Mesenchymal stem cell (in vitro differentiated cells and primary cell): ENCODE measurements at regions not wholly inside any gene's neighbourhood (a gene's known extent, or its start where the extent isn't known, plus 50 kb on each side); places are given as distances from the start of the nearest gene placed in this dataset.

ENCODE experiments used
- DNase-seq: peaks from one replicate; pipeline ENCODE4 v3.0.0-alpha.2; 2013
- H2AFZ ChIP-seq: one replicate; pipeline ENCODE4 v1.6.1; 2013; ENCODE audit warnings: low read depth, mild to moderate bottlenecking, control low read depth, inconsistent platforms, low read length, moderate library complexity
- H2AK5ac ChIP-seq: 2 replicates; pipeline ENCODE4 v1.6.1; 2013; ENCODE audit warnings: low read length, moderate library complexity, mild to moderate bottlenecking, inconsistent platforms; ENCODE audit not compliant: severe bottlenecking
- H2BK120ac ChIP-seq: one replicate; pipeline ENCODE4 v1.6.1; 2013; ENCODE audit warnings: low read depth, mild to moderate bottlenecking, inconsistent platforms, low read length, moderate library complexity
- H2BK12ac ChIP-seq, 2 experiments: one replicate each; pipeline ENCODE4 v1.6.1; 2013; ENCODE audit warnings: inconsistent platforms in 2 of 2, low read length in 2 of 2, mild to moderate bottlenecking in 2 of 2, moderate library complexity in 2 of 2, control low read depth in 1 of 2
- H2BK15ac ChIP-seq: one replicate; pipeline ENCODE4 v1.6.1; 2013; ENCODE audit warnings: mild to moderate bottlenecking, low read depth, inconsistent platforms; ENCODE audit not compliant: poor library complexity, severe bottlenecking
- H2BK5ac ChIP-seq: 2 replicates; pipeline ENCODE4 v1.6.1; 2013; ENCODE audit warnings: low read depth, mild to moderate bottlenecking, low read length, control low read depth, inconsistent platforms; ENCODE audit not compliant: poor library complexity, severe bottlenecking
- H3K14ac ChIP-seq, 2 experiments: one replicate each; pipeline ENCODE4 v1.6.1; 2013; ENCODE audit warnings: inconsistent platforms in 2 of 2, low read length in 2 of 2, control low read depth in 1 of 2, mild to moderate bottlenecking in 1 of 2, moderate library complexity in 1 of 2
- H3K18ac ChIP-seq, 2 experiments: one replicate each; pipeline ENCODE4 v1.6.1; 2013; ENCODE audit warnings: inconsistent platforms in 2 of 2, low read length in 2 of 2, control low read depth in 1 of 2, low read depth in 1 of 2, mild to moderate bottlenecking in 1 of 2
- H3K23ac ChIP-seq, 2 experiments: one replicate each; pipeline ENCODE4 v1.6.1; 2013; ENCODE audit warnings: inconsistent platforms in 2 of 2, low read length in 2 of 2, mild to moderate bottlenecking in 2 of 2, moderate library complexity in 2 of 2, control low read depth in 1 of 2
- H3K27ac ChIP-seq: 2 replicates; pipeline ENCODE4 v1.5.1; 2013; ENCODE audit warnings: mild to moderate bottlenecking, moderate library complexity, low read length, control low read depth, inconsistent platforms; ENCODE audit not compliant: poor library complexity, severe bottlenecking
- H3K27me3 ChIP-seq, 2 experiments: 2 replicates each; pipeline versions ENCODE4 v1.6.1 to v1.7.0; 2013; ENCODE audit warnings: low read length in 2 of 2, mild to moderate bottlenecking in 2 of 2, moderate library complexity in 2 of 2, control low read depth in 1 of 2, inconsistent platforms in 1 of 2; ENCODE audit not compliant: control insufficient read depth in 1 of 2, insufficient read depth in 1 of 2
- H3K36me3 ChIP-seq, 2 experiments: 2 replicates each; pipeline versions ENCODE4 v1.6.1 to v1.7.0; 2013; ENCODE audit warnings: low read length in 2 of 2, control low read depth in 1 of 2, inconsistent platforms in 1 of 2, low read depth in 1 of 2, mild to moderate bottlenecking in 1 of 2; ENCODE audit not compliant: insufficient read depth in 2 of 2, control insufficient read depth in 1 of 2
- H3K4ac ChIP-seq, 2 experiments: one replicate each; pipeline ENCODE4 v1.6.1; 2013; ENCODE audit warnings: inconsistent platforms in 2 of 2, low read length in 2 of 2, mild to moderate bottlenecking in 2 of 2, moderate library complexity in 2 of 2, control low read depth in 1 of 2, low read depth in 1 of 2
- H3K4me1 ChIP-seq: 2 replicates; pipeline ENCODE4 v1.6.1; 2013; ENCODE audit warnings: low read depth, low read length, control low read depth; ENCODE audit not compliant: control insufficient read depth, insufficient read depth
- H3K4me2 ChIP-seq: 2 replicates; pipeline ENCODE4 v1.6.1; 2013; ENCODE audit warnings: low read length, mild to moderate bottlenecking, inconsistent platforms; ENCODE audit not compliant: poor library complexity, severe bottlenecking
- H3K4me3 ChIP-seq, 2 experiments: 2 replicates each; pipeline versions ENCODE4 v1.5.1 to v1.7.0; 2013; ENCODE audit warnings: low read length in 2 of 2, mild to moderate bottlenecking in 2 of 2, control low read depth in 1 of 2, low read depth in 1 of 2; ENCODE audit not compliant: insufficient read depth in 1 of 2
- H3K79me1 ChIP-seq: replicated peaks from 2 replicates; pipeline ENCODE4 v1.6.1; 2013; ENCODE audit warnings: mild to moderate bottlenecking, control low read depth, low read length, inconsistent platforms; ENCODE audit not compliant: poor library complexity, severe bottlenecking
- H3K9ac ChIP-seq: 2 replicates; pipeline ENCODE4 v1.7.0; 2013; ENCODE audit warnings: mild to moderate bottlenecking, low read length, moderate library complexity
- H3K9me3 ChIP-seq: 2 replicates; pipeline ENCODE4 v1.7.0; 2013; ENCODE audit warnings: mild to moderate bottlenecking, low read length; ENCODE audit not compliant: control insufficient read depth
- H4K8ac ChIP-seq: one replicate; pipeline ENCODE4 v1.6.1; 2013; ENCODE audit warnings: inconsistent platforms, mild to moderate bottlenecking, low read length, moderate library complexity
- H4K91ac ChIP-seq: one replicate; pipeline ENCODE4 v1.6.1; 2013; ENCODE audit warnings: mild to moderate bottlenecking, low read length, inconsistent platforms
- WGBS: methylation state at CpG from one replicate; pipeline ENCODE4 v1.1.7; 2013; ENCODE audit warnings: mixed read lengths; 5-methylcytosine and 5-hydroxymethylcytosine counted together

GRCh38 chr6:74066168-74066871 lies 370.3 kb downstream of the CD109 start:
- Histone ChIP-seq H3K4me3 (no peak overlapping the region), H2AK5ac (no peak overlapping the region), H2BK15ac (no peak overlapping the region), H4K91ac (no peak overlapping the region), H3K4ac (no peak overlapping the region), H3K79me1 (no peaks in the 10 kb centered on the region), H3K36me3 (no peaks in the 10 kb centered on the region), H2BK12ac (no peak overlapping the region), H2BK5ac (no peak overlapping the region), H4K8ac (no peak overlapping the region), H3K9ac (no peak overlapping the region), H3K23ac (no peak overlapping the region), H3K27me3 (no peaks in the 10 kb centered on the region), H3K14ac (no peak overlapping the region), H2AFZ (no peak overlapping the region), H3K4me1 (no peaks in the 10 kb centered on the region), H3K27ac (no peak overlapping the region), H3K9me3 (no peaks in the 10 kb centered on the region), H3K4me2 (no peak overlapping the region), H2BK120ac (no peak overlapping the region), H3K18ac (peak overlapping the region in 1 of 2 experiments; percentile 28)
- no peak for DNase-seq
- WGBS = 92% methylated on average over 8 of the region's 10 CpGs

- no peak overlapping the region for H3K4me3 ChIP-seq
Measured at GRCh38 chr6:74065705-74066104, 369.7 kb downstream of the CD109 start.

DNA sequence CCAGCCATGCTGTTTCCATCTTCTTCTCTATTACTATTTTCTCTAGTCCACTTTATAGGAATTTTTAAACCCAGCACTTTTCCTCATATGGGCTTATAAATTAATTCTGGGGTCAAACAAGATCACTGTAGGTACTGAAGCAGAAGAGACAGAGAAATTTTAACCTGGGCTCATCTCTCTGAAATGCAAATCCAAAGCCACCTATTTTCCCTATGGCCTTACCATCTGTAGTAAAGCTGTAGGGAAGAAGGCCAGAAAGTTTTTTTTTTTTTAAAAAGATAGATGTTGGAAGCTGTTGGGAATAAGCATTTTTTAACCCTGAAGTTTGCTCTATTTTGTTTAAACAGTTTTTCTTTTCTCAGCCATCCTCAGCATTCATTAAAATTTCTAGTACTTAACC lies 367.4 kb downstream of the CD109 start:
- no peak overlapping the region for H3K9ac ChIP-seq
- no peak overlapping the region for H3K4ac ChIP-seq
- H4K91ac ChIP-seq = no peak overlapping the region
- H3K9me3 ChIP-seq = no peaks in the 10 kb centered on the region
- H3K4me1 ChIP-seq = no peaks in the 10 kb centered on the region
- DNase-seq = no peak
- H3K79me1 ChIP-seq = no peaks in the 10 kb centered on the region
- H3K23ac ChIP-seq = no peak overlapping the region
- H3K4me3 ChIP-seq = no peak overlapping the region
- H4K8ac ChIP-seq = no peak overlapping the region
- H2BK120ac ChIP-seq = no peak overlapping the region
- H2AFZ ChIP-seq = no peak overlapping the region
- H2BK5ac ChIP-seq = no peak overlapping the region
- no peak overlapping the region for H2AK5ac ChIP-seq
- no peak overlapping the region for H3K4me2 ChIP-seq
- no peaks in the 10 kb centered on the region for H3K36me3 ChIP-seq
- H3K27me3 ChIP-seq = no peaks in the 10 kb centered on the region
- no peak overlapping the region for H3K18ac ChIP-seq
- H2BK15ac ChIP-seq = no peak overlapping the region
- H2BK12ac ChIP-seq = no peak overlapping the region
- H3K27ac ChIP-seq = no peak overlapping the region
- H3K14ac ChIP-seq = no peak overlapping the region

More at GRCh38 chr6:74065705-74066104, 369.7 kb downstream of the CD109 start:
- no peak overlapping the region for H4K91ac ChIP-seq
- no peak overlapping the region for H3K27ac ChIP-seq
- no peak overlapping the region for H2AK5ac ChIP-seq
- H2BK5ac ChIP-seq = no peak overlapping the region
- no peak overlapping the region for H3K4me2 ChIP-seq
- no peak for DNase-seq
- 86% methylated on average over 1 of the region's 1 CpG for WGBS
- H2BK12ac ChIP-seq = no peak overlapping the region
- H3K9me3 ChIP-seq = no peaks in the 10 kb centered on the region
- H3K9ac ChIP-seq = no peak overlapping the region
- no peak overlapping the region for H3K14ac ChIP-seq
- no peak overlapping the region for H4K8ac ChIP-seq
- no peaks in the 10 kb centered on the region for H3K4me1 ChIP-seq
- H2BK15ac ChIP-seq = no peak overlapping the region
- no peak overlapping the region for H2BK120ac ChIP-seq
- H2AFZ ChIP-seq = no peak overlapping the region
- H3K27me3 ChIP-seq = no peaks in the 10 kb centered on the region
- H3K4ac ChIP-seq = no peak overlapping the region
- no peaks in the 10 kb centered on the region for H3K79me1 ChIP-seq
- no peak overlapping the region for H3K18ac ChIP-seq
- no peaks in the 10 kb centered on the region for H3K36me3 ChIP-seq
- no peak overlapping the region for H3K23ac ChIP-seq

DNA sequence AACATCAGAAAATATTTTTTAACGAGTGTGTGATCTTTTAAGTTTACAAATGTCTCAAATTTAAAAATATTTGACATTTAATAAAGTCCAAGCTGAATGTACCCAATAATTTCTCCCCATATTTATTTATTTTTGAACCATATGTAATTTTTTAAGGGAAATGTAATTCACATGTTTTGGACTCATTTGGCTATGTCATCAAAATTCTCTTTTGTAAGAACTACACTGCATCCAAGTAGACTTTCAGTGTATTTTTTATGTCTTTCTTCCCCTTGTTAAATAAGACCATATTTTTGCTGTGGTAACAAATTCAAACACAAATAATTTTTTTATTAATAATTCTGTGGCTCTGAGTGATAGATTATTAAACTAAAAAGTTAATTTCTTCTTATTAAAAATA lies 365.2 kb downstream of the CD109 start:
- no peak overlapping the region for H2AK5ac ChIP-seq
- H4K8ac ChIP-seq = no peak overlapping the region
- no peak overlapping the region for H3K9ac ChIP-seq
- H3K9me3 ChIP-seq = no peaks in the 10 kb centered on the region
- no peak overlapping the region for H3K4me3 ChIP-seq
- no peak overlapping the region for H3K14ac ChIP-seq
- no peak overlapping the region for H3K4me2 ChIP-seq
- no peak overlapping the region for H2AFZ ChIP-seq
- DNase-seq = no peak
- H3K27ac ChIP-seq = no peak overlapping the region
- no peaks in the 10 kb centered on the region for H3K79me1 ChIP-seq
- no peak overlapping the region for H2BK12ac ChIP-seq
- H2BK5ac ChIP-seq = no peak overlapping the region
- H3K36me3 ChIP-seq = no peaks in the 10 kb centered on the region
- no peak overlapping the region for H3K18ac ChIP-seq
- H3K27me3 ChIP-seq = no peaks in the 10 kb centered on the region
- H3K4ac ChIP-seq = no peak overlapping the region
- H2BK120ac ChIP-seq = no peak overlapping the region
- H4K91ac ChIP-seq = no peak overlapping the region
- H2BK15ac ChIP-seq = no peak overlapping the region
- WGBS = no CpG with 5 or more reads among the region's 1 CpG
- H3K23ac ChIP-seq = no peak overlapping the region
- H3K4me1 ChIP-seq = no peaks in the 10 kb centered on the region
